Astrocyte of the hippocampus (primary cell): ENCODE measurements at regions not wholly inside any gene's neighbourhood (a gene's known extent, or its start where the extent isn't known, plus 50 kb on each side); places are given as distances from the start of the nearest gene placed in this dataset.

Source experiments
- DNase-seq: peaks from one replicate; pipeline ENCODE4 v3.0.0; 2011; ENCODE audit warnings: low read depth, low spot score

DNA sequence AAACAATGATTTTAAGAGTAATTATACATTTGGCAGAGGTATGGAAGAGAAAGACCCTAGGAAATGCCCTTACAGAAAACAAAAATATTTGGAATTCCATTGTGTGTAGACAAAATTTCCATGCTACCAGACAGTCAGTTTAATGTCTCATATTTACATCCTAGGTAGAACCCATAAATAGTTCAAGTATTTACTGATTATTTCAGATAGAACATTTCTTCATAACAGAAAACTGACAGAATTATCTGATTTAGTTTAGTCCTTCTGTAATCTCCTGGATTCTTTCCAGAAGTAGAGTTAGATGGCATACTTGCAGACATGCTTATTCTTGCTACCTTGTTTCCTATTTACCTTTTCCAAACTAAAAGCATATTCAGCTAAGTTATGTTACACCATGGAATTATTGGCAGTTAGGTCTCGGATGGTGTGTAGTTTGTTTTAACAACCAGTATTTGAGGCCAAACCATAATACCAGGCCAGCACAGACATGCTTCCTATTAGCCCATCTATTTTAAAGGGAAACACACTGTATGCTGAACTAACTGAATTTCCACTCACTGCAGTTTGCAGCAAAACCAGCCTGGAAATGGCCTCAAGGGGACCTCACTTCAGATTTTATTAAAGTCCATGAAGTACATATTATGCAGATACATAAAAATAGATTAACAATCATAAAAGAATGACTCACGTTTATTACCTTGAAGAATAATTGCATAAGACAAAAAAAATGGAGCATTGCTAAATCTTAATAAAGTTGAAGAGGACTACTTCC, 126.6 kb upstream of the LRIG3 start:
- DNase-seq: no peak

DNA sequence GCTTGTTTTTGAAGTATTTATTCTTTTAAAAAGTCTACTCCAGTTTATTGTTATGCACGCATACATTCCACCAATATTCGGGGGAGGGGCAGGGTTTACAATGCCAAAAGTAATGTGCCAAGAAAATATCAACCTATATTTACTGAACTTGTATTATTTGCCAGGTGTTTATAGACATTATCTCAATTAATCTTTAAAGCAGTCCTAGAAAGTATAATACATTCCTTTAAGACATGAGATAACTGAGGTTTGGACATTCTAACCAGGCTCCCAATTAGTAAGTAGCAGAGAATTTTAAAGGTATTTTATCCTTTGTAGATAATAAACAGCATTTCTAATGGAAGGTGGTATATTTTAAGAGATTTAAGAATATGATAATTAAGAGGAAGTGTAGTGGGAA, 124.5 kb upstream of the LRIG3 start:
- DNase-seq: no peak

DNA sequence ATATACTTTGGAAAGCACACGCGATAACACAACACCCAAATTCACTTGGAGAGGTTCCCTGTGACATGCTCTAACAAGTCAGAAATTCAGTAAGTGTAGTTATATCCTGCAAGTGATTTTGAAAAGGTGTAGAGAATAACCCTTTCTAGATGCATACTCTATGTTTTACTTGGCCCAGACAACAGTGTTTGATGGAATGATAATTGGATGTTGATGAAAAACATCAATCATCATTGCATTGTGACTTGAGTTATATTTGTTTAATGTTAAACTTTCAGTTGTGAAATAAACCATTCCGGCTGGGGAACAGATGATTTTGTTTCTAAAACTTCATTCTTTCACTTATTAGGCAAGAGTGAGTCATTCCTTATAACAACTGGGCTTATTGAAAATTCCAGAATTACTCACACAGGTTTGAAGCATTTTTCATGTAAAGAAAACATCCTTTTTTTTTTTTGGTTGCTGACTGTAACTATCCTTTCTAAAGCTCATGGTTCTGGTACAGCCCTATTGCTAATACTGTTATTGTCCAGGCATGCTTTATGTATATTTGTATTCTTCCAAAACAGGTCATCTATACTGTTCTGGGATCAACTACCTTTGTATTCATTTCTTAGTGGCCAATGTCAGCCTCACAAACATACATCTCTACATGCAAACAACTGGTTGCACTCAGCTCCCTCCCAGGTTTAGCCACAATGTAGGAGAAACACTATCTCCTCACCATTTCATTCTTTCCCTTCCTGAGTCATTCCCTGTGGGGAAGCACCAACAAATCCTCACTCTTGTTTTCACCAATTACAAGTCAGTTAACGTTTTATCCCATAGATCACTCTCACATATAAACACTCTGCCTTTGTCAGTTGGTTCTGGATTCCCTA, 121.2 kb upstream of the LRIG3 start:
- DNase-seq: peak; percentile 78

DNA sequence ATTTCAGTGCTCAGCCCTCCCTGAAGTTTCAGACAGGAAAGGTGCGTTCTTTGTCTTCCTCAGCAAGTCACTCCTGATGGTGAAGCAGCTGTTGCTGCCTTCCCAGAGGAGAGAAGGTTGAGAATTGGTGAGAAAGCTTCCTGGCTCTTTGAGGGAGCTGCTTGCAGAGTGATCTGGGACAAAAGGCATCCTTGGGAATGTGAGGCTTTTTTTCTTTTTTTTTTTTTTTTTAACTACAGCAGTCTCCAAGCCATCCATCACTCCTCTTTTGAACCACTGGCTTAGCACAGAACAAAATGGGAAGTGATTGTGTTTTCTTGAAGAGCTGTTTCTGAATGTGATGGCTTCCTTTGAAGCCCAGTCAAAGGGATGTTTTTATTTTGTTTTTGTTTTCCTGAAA, 120.4 kb upstream of the LRIG3 start:
- DNase-seq: peak; percentile 89

DNA sequence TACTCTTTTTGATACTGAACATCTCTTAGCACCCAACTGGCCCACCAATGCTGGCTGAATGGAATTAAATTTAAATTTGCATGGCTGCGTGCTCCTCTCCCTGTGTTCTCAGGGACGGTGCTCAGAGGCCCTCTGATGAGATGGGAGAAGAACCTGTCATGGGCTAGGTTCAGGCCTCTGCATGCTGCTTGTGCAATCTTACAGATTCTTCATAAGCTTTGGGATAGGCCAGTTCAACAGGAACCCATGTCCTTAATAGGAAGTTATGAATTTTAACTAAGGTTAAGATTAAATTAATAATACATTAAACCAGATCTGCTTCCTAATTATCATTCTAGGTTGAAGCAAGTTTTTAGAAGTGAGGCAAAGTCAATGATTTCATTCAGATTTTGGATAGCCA, 119.7 kb upstream of the LRIG3 start:
- no peak for DNase-seq

DNA sequence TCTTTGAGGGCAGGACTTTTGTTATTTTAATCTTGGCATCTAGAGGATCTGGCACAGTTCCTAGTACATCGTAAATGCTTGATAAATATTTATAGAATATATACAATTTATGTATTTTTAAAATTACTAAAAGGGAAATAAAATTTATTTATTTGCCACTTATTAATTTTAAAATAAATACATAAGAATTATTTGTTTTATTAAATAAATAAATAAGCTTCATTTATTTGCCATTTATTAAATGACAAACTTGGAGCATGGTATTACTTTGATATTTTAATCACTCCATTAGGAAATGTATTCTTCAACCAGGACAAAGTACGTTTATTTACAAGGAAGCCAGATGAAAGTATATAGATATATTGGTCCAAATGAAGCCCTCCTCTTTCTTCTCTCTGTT, 118.7 kb upstream of the LRIG3 start:
- no peak for DNase-seq

DNA sequence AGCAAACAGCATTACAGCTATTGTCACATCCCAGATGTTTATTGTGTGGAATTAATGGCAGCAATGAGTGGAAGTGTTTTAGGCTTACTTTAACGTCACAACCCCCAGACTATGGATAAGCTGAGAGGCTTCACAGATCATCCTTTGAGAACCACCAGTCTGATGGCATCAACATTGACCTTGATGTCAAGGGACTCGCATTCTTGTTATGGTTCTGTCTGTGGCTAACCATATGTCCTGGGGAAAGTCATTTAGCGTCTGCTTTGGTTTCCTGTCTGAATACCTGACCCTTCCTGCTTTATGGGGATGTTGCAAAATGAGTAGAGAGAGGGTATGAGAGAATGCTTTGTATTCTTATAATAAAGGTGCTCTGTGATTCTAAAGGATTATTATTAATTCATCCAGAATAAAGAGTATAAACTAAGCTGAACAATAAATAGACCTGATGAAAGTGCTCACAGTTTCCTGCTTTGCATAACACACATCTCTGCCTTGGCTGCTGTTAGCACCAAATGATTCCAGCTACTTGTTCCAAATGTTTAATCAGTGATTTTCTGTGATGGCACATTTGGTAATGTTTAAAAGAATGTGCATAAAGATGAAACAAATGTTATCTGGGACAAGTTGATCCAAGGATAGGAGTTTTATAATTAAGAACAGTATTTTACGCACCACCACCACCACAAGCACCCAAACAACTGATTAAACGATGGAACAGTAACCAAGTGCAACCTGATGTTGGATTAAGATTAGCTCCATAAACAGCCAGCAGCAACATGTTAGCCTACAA, 116.9 kb upstream of the LRIG3 start:
- DNase-seq: peak; percentile 42

DNA sequence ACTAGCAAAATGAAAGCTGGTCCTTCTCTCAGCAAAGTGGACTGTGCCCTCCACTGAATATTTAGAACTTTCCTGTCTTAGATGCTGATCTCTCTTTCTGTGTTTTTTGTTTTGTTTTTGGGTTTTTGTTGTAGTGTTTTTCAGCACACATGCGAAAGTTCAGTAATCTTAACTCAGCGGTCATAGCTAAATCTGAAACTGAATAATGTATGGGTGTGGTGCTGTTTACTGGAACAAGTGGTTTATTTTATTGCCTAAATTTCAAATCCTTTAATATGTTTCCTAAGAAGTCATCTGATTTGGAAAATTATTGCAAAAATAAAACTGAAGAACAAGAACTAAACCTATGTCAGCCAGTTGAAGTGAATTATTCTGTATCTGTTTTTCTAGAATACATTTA, 116.0 kb upstream of the LRIG3 start:
- DNase-seq: no peak

DNA sequence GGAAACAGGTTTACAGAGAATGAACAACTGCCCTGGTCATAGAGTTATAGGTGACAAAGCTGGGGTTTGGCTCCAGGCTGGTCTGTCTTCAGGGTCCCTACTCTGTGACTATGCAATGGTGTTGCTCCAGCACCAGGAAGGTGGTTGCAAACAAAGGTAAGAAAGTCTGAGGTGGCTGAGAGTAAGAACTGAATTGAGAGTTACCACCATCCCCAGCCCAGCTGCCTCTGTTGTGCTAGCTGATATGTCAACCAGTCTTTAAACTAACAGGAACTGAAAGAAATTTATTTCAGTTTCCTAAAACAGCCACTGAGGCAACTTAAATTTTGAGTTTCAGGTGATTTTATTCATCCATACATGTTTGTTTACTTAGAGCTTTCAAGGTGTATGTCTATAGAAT, 111.0 kb upstream of the LRIG3 start:
- DNase-seq: no peak

DNA sequence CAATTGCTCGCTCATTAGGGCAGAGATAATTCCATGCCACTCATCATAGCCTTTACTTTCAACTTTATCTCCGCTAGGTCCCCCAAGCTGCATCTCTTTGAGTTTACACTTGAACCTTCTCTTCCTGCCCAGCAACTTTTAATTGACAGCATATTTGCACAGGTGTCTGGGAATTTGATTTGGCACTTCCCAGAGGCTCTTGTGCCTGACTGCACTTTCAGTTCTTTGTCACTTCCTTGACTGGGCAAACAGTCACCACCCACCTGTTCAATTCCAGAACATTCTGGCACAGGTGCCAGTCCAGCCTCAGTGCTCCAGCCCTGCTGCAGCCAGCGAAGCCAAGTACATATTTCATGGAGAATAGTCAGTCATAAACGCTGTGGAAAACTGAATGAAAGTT, 110.1 kb upstream of the LRIG3 start:
- no peak for DNase-seq

DNA sequence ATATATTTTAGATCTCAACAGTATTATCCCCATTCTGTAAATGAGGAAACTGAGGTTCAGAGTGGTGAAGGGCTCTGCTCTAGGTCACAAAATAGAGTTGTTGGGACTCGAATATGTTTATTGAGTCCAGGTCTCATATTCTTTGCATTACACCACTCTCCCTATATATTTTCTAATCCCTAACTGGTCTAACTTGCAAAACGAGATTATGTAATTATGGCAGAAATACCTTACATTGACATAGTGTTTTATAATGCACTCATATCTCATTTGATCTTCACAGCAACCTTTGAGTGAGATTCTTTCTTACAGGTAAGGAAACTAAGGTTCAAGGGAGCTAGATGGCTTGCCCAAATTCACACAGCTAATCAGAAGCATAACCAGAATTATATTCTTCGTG, 106.9 kb upstream of the LRIG3 start:
- DNase-seq: no peak

DNA sequence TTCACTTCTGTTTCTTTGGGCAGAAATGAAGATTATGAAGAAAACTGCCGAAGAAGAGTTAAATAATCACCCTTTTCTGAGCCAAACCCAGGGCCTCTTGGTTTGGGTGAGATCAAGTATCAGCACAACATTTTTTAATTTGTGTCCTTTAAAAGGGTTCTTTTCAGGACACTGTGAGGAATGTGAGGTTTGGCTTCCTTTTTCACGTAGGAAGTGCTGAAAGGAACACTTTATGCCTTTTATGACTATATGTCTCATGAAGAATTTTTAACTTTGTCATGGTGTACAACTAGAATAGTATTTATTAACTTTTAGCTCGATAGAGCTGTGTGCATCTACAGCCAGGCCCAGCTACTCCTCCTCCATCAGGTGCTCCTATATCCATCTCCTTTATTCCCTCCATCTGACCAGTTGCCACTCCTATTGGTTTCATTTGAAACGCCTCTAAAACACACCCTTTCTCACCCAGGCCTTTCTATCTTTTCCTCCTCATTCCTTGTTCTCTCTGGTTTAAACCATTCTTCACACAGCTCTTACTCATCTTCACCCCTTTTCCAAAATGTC, 103.6 kb upstream of the LRIG3 start:
- peak; percentile 23 for DNase-seq

DNA sequence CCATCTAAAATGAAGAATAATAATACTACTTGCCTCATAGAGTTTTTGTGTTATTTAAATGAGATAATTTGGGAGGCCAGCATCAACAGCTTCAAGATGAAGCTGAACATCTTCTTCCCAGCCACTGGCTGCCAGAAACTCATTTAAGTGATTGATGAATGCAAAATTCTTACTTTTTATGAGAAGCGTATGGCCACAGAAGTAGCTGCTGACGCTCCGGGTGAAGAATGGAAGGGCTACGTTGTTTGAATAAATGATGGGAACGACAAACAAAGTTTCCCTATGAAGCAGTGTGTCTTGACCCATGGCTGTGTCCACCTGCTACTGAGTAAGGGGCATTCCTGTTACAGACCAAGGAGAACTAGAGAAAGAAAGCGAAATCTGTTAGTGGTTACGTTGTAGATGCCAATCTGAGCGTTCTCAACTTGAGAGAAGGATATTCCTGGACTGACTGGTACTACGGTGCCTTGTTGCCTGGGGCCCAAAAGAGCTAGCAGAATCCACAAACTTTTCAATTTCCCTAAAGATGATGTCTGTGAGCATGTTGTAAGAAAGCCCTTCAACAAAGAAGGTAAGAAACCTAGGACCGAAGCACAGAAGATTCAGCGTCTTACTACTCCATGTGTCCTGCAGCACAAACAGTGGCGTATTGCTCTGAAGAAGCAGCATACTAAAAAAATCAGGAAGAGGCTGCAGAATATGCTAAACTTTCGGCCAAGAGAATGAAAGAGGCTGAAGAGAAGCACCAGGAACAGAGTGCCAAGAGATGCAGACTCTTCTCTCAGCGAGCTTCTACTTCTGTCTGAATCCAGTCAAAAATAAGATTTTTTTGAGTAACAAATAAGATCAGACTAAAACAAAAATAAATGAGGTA, 100.0 kb upstream of the LRIG3 start:
- DNase-seq: no peak

DNA sequence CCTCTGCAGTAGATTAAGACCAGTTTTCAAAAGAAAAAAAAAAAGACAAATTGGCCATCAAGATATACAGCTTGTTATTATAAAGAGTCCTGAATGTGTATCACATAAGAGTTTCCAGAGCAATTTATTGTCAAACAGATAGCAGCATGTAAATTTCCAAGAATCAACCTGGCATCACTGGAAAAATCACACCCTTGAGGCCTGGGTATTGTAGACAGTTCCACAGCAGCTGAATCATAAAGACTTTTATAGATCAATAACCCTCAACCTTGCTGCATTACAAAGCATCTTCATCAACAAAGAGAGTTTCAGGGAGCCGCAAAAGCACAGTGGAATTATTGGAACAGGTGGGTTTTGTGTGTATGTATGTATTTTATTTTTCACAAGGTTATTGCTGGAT, 94.6 kb upstream of the LRIG3 start:
- no peak for DNase-seq

DNA sequence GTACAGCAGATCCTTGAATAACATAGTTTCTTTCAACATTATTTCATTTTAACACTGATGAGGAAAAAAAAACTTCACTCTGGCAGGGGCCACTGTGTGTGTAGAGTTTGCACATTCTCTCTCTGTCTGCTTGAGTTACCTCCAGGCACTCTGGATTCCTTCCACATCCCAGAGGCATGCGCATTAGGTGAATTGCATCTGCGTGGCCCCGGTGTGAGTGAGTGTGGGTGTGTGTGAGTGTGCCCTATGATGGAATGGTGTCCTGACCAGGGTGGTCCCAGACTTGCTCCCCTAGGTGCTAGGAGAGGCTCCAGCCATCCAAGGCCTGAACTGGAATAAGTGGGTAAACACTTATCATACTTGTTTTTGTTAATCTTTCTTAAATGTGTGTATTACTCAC, 90.6 kb upstream of the LRIG3 start:
- no peak for DNase-seq

DNA sequence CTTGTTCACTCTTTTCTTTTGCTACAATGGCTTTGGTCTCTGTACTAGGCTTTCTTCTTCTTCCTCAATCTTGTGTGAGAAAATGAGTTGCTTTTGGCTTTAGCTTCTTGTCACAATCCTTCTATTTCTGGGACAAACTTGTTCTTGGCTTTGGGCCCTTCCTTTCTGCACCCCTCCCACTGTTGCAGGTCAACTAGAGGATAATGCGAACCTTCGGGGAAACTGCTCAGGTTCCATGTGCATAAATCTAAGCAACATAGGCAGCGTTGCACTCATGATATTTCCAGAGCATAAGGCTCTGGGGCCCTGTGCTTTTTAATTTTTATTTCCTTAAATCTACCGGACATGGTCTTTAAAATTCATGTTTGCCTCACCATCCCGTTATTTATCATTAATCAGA, 89.8 kb upstream of the LRIG3 start:
- no peak for DNase-seq

DNA sequence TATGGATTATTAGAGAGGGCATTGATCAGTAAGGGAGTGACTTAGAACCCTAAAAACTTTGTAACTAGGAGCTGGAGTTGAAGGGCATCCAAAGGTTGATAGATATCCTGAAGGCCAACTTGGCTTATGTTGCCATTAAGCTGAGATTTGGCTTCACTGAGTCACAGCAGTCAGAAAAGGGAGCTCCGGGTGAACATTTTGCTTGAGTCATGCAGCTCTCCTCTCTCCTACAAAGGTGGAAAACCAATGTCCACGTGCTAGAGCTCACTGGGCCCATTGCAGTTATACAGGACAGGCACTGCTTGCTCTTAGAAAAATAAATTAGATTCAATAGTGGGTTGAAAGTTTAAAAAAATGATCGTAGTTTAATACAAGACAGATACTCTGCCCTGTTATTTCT, 87.3 kb upstream of the LRIG3 start:
- DNase-seq: no peak

DNA sequence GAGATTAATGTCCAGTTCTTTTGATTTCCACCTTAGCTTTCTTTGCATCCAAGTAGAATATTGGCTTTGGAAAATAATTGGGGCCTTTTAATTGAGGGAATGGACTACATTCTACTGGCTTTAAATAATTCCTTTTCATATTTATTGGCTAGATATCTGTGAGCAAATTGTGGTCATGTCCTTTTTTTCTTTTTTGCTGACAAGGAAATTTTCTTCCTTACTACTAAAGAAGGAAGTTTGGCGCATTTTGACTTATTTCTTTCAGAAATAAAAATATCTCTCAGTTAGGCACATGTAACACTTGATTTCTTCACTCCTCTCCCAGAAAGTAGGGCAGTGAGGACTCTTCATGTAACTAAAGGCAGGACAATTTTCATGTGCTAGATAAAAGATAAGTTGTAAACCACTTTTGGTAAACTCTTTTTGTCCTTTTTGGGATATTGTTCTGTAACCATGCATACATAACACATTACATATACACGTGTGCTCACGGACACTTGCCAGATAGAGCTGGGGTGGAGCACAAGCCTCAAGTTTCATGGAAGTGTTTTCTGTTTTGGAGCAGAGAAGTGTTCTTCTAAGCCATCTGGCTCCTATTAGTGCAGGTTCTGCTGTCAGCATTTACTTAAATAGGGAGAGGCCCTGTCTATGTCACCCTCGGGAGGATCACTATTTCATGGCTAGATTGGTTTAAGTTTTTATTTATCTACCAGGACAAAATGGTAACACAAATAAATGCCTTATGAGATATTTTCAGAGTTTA, 85.1 kb upstream of the LRIG3 start:
- DNase-seq: no peak

DNA sequence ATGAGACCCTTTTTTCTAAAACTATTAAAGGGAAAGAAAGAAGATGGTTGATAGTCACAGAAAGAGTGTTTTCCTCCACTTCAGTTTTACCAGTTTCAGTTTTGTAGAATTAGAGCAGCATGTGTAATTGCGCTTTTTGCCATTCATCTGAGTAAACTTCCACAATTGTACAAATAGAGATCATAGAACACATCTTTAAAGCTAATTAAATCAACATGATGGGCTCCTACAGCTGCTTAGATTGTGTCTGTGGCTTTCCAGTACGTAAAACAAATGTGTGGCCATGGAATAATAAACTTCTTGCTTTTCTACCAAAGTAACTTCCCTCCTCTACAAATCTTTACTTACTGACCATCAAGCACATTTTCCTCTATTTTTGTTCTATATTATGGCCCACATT, 84.2 kb upstream of the LRIG3 start:
- DNase-seq: no peak

DNA sequence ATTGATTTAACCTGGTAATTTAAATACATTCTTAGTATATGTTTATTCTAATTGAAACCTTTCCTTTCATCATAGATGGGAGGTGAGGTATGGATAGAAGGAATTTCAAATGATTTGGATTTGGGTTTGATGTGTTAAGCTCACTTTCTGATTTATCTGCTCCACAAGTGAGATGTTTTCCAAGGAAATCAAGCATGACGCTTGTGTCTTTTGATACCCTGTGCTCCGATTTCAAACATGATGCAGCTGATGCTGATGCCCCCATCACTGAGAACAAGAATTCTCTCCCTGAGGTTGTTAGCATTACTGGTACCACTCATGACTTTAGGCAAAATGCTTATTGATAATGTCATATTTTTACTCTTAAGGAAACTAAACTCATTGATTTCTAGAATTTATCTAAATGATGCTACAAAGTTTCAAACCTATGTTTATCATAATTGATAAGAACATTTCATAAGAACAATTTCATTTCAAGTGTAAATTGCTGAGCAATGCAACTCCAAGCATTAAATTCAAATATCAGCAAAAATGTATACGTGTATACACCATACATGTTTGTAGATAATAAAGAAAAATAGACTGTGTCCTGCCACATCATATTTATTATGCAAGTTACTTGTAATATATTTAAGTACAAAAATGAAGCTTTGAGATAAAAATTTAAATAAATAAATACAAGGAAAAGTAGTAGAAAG, 75.5 kb upstream of the LRIG3 start:
- DNase-seq: no peak
